H1 (cell line): ENCODE measurements at regions not wholly inside any gene's neighbourhood (a gene's known extent, or its start where the extent isn't known, plus 50 kb on each side); places are given as distances from the start of the nearest gene placed in this dataset.

Experiments
- JUN ChIP-seq: IDR thresholded peaks from 2 replicates; pipeline ENCODE4 v1.6.1; 2011; ENCODE audit warnings: low read depth, mild to moderate bottlenecking, improper control_type of control experiment, low read length
- KDM1A ChIP-seq: fragments of 200-600, 300-600 bp; sonication (generic); IDR thresholded peaks from 2 replicates; pipeline ENCODE4 v1.7.1; 2016; ENCODE audit warnings: mild to moderate bottlenecking, low read length, borderline replicate concordance
- POLR2A ChIP-seq, 2 experiments: IDR thresholded peaks; 1 replicate in 1 of 2; 2 replicates in 1 of 2; pipeline ENCODE4 v1.6.1; 2011; ENCODE audit warnings: low read depth in 2 of 2, low read length in 2 of 2, mild to moderate bottlenecking in 2 of 2; ENCODE audit errors: control extremely low read depth in 1 of 2
- POLR2AphosphoS5 ChIP-seq: IDR thresholded peaks from 2 replicates; pipeline ENCODE4 v1.6.1; 2011; ENCODE audit warnings: low read depth, low read length
- SIN3A ChIP-seq, 2 experiments: IDR thresholded peaks in 1 of 2; conservative IDR thresholded peaks in 1 of 2; 2 replicates each; pipeline ENCODE4 v1.6.1; 2011 to 2012; ENCODE audit warnings: low read length in 2 of 2, improper control_type of control experiment in 1 of 2, low read depth in 1 of 2, mild to moderate bottlenecking in 1 of 2
- TF ChIP-seq, protein P1 (sequence below), 3 experiments: IDR thresholded peaks; 1 replicate in 2 of 3; 2 replicates in 1 of 3; pipeline versions ENCODE4 v1.5.1 to v1.6.1; 2011; ENCODE audit warnings: low read length in 3 of 3, mild to moderate bottlenecking in 3 of 3, inconsistent platforms in 2 of 3, low read depth in 1 of 3, moderate library complexity in 1 of 3; ENCODE audit not compliant: insufficient read depth in 1 of 3; ENCODE audit errors: control extremely low read depth in 1 of 3

DNA sequence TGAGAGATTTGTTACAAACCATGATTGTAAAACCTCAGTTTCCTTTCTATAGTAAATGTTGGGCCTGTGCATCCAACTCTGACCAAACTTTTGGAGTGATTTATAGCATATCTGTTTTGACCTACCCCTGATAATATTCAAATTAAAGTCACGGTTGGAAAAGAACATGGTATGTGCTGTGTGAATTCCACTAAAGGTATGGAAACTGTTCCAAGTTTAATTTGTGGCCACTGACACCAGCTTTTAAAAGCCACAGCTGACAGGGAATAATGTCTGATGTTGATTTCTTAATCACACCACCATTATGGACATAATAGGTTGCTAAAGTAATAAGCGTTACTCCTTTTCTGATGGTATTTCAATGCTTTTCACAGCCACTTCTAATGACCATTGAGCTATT is 1215.9 kb downstream of the CDH8 start:
- TF ChIP-seq, protein P1, sequence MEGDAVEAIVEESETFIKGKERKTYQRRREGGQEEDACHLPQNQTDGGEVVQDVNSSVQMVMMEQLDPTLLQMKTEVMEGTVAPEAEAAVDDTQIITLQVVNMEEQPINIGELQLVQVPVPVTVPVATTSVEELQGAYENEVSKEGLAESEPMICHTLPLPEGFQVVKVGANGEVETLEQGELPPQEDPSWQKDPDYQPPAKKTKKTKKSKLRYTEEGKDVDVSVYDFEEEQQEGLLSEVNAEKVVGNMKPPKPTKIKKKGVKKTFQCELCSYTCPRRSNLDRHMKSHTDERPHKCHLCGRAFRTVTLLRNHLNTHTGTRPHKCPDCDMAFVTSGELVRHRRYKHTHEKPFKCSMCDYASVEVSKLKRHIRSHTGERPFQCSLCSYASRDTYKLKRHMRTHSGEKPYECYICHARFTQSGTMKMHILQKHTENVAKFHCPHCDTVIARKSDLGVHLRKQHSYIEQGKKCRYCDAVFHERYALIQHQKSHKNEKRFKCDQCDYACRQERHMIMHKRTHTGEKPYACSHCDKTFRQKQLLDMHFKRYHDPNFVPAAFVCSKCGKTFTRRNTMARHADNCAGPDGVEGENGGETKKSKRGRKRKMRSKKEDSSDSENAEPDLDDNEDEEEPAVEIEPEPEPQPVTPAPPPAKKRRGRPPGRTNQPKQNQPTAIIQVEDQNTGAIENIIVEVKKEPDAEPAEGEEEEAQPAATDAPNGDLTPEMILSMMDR (IDR thresholded peaks at IDR 0.05; ENCODE audit: control extremely low read depth in 1 of 3, insufficient read depth in 1 of 3, low read depth in 1 of 3, low read length in 3 of 3) = no peak
- TF ChIP-seq SIN3A (conservative IDR thresholded peaks at IDR 0.05 in 1 of 2, IDR thresholded peaks at IDR 0.05 in 1 of 2; ENCODE audit: low read depth in 1 of 2, low read length in 2 of 2) (no peak), POLR2AphosphoS5 (no peak), POLR2A (IDR thresholded peaks at IDR 0.05; ENCODE audit: control extremely low read depth in 1 of 2, low read depth in 2 of 2, low read length in 2 of 2) (no peak), KDM1A (no peak), JUN (no peak)
